OCI-LY3 (cell line): ENCODE measurements at regions not wholly inside any gene's neighbourhood (a gene's known extent, or its start where the extent isn't known, plus 50 kb on each side); places are given as distances from the start of the nearest gene placed in this dataset.

Experiments
- CTCF ChIP-seq: fragments of 200-600, 300-600 bp; sonication (generic); IDR thresholded peaks from 2 replicates; pipeline ENCODE4 v1.5.1; 2014; ENCODE audit warnings: antibody characterized with exemption, low read length, low read depth
- EZH2phosphoT487 ChIP-seq: fragments of 200-600 bp; shearing (Covaris generic); IDR thresholded peaks from 2 replicates; pipeline ENCODE4 v1.6.1; 2018; ENCODE audit warnings: antibody characterized with exemption, mixed run types, low read depth

- TF ChIP-seq CTCF (no peak), EZH2phosphoT487 (no peak)
Measured at GRCh38 chr3:148546959-148547358, 150.7 kb upstream of the AGTR1 start.
